ENCODE measurements at regions not wholly inside any gene's neighbourhood (a gene's known extent, or its start where the extent isn't known, plus 50 kb on each side); places are given as distances from the start of the nearest gene placed in this dataset.

DNA sequence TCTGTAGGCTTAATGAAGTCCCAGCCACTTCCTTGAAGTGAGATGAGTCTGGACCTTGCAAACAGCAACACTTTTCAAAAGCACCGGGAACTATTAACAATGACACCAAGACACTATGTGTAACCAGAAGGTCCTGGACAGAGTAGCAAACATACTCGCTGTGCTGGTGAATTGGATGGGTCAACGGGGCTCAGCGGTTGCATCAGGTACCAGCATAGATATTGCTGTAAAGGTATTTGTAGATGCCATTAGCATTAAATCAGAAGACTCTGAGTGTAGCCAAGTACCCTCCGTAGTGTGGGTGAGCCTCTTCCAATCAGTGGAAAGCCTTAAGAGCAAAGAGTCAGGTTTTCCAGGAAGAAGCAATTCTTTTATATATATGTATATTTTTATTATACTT lies 140.5 kb downstream of the IRX2 start (continued):
- TF ChIP-seq, protein P1, sequence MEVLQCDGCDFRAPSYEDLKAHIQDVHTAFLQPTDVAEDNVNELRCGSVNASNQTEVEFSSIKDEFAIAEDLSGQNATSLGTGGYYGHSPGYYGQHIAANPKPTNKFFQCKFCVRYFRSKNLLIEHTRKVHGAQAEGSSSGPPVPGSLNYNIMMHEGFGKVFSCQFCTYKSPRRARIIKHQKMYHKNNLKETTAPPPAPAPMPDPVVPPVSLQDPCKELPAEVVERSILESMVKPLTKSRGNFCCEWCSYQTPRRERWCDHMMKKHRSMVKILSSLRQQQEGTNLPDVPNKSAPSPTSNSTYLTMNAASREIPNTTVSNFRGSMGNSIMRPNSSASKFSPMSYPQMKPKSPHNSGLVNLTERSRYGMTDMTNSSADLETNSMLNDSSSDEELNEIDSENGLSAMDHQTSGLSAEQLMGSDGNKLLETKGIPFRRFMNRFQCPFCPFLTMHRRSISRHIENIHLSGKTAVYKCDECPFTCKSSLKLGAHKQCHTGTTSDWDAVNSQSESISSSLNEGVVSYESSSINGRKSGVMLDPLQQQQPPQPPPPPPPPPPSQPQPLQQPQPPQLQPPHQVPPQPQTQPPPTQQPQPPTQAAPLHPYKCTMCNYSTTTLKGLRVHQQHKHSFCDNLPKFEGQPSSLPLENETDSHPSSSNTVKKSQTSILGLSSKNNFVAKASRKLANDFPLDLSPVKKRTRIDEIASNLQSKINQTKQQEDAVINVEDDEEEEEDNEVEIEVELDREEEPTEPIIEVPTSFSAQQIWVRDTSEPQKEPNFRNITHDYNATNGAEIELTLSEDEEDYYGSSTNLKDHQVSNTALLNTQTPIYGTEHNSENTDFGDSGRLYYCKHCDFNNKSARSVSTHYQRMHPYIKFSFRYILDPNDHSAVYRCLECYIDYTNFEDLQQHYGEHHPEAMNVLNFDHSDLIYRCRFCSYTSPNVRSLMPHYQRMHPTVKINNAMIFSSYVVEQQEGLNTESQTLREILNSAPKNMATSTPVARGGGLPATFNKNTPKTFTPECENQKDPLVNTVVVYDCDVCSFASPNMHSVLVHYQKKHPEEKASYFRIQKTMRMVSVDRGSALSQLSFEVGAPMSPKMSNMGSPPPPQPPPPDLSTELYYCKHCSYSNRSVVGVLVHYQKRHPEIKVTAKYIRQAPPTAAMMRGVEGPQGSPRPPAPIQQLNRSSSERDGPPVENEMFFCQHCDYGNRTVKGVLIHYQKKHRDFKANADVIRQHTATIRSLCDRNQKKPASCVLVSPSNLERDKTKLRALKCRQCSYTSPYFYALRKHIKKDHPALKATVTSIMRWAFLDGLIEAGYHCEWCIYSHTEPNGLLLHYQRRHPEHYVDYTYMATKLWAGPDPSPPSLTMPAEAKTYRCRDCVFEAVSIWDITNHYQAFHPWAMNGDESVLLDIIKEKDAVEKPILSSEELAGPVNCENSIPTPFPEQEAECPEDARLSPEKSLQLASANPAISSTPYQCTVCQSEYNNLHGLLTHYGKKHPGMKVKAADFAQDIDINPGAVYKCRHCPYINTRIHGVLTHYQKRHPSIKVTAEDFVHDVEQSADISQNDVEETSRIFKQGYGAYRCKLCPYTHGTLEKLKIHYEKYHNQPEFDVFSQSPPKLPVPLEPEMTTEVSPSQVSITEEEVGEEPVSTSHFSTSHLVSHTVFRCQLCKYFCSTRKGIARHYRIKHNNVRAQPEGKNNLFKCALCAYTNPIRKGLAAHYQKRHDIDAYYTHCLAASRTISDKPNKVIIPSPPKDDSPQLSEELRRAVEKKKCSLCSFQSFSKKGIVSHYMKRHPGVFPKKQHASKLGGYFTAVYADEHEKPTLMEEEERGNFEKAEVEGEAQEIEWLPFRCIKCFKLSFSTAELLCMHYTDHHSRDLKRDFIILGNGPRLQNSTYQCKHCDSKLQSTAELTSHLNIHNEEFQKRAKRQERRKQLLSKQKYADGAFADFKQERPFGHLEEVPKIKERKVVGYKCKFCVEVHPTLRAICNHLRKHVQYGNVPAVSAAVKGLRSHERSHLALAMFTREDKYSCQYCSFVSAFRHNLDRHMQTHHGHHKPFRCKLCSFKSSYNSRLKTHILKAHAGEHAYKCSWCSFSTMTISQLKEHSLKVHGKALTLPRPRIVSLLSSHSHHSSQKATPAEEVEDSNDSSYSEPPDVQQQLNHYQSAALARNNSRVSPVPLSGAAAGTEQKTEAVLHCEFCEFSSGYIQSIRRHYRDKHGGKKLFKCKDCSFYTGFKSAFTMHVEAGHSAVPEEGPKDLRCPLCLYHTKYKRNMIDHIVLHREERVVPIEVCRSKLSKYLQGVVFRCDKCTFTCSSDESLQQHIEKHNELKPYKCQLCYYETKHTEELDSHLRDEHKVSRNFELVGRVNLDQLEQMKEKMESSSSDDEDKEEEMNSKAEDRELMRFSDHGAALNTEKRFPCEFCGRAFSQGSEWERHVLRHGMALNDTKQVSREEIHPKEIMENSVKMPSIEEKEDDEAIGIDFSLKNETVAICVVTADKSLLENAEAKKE (CRISPR knock-in tag; IDR thresholded peaks at IDR 0.05), result no peak
- TF ChIP-seq NANOG (IDR thresholded peaks at IDR 0.05; ENCODE audit: borderline replicate concordance), result no peak
- no peak for TF ChIP-seq EZH2 (IDR thresholded peaks at IDR 0.05; ENCODE audit: low read depth, unreplicated experiment)
- TF ChIP-seq ZNF331 (CRISPR knock-in tag; IDR thresholded peaks at IDR 0.05; ENCODE audit: low read depth), result no peak
- TF ChIP-seq, protein P2, sequence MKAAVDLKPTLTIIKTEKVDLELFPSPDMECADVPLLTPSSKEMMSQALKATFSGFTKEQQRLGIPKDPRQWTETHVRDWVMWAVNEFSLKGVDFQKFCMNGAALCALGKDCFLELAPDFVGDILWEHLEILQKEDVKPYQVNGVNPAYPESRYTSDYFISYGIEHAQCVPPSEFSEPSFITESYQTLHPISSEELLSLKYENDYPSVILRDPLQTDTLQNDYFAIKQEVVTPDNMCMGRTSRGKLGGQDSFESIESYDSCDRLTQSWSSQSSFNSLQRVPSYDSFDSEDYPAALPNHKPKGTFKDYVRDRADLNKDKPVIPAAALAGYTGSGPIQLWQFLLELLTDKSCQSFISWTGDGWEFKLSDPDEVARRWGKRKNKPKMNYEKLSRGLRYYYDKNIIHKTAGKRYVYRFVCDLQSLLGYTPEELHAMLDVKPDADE (IDR thresholded peaks at IDR 0.05), result no peak
- TF ChIP-seq POLR2AphosphoS5 (IDR thresholded peaks at IDR 0.05; ENCODE audit: low read depth), result no peak

DNA sequence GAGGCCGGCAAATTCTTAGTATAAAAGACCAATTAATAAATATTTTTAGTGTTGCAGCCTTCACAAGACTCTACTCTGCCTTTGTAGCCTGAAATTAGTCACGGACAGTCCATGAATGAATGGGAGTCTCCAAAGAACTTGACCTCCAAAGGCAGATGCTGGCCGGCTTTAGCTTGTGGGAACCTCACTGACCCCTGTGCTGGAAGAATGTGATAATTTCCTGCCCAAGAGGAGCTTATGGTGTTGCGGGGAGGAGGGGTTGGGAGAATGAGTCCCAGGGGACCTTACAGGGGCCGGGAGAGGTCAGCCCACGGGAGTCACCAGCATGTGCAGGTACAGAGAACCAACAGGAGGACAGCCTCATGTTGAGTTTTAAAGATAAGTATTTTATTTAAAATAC lies 143.1 kb downstream of the IRX2 start:
- no peaks in the 10 kb centered on the region for H4K20me1 ChIP-seq (replicated peaks; ENCODE audit: insufficient read depth)
- no peaks in the 10 kb centered on the region for H3K4me1 Mint-ChIP-seq
- DNase-seq (ENCODE audit: low spot score) (no peak), ATAC-seq (no peak)
- no peak overlapping the region for H3K4me3 ChIP-seq
- no peaks in the 10 kb centered on the region for H3K27me3 ChIP-seq (ENCODE audit: insufficient read depth)
- no peaks in the 10 kb centered on the region for H3K79me2 ChIP-seq (replicated peaks; ENCODE audit: insufficient read depth)
- H3K4me1 ChIP-seq (ENCODE audit: insufficient read depth), result no peaks in the 10 kb centered on the region
- H3K9me2 ChIP-seq (ENCODE audit: insufficient read depth), result no peaks in the 10 kb centered on the region
- H3K9me3 Mint-ChIP-seq, result no peaks in the 10 kb centered on the region; the same call in 1 of the 3 replicates
- no peak overlapping the region for H3K4me2 ChIP-seq
- peaks cover 2% of the 10 kb centered on the region for H3K27me3 Mint-ChIP-seq (ENCODE audit: insufficient read depth, low read depth, poor library complexity)
- no peak overlapping the region for H3K4me3 Mint-ChIP-seq
- H2AFZ ChIP-seq, result no peak overlapping the region
- H3K36me3 Mint-ChIP-seq (ENCODE audit: low read depth), result no peaks in the 10 kb centered on the region; the same call in 2 of the 3 replicates
- no peaks in the 10 kb centered on the region for H3K36me3 ChIP-seq (ENCODE audit: insufficient read depth)
- H3F3A ChIP-seq (replicated peaks; ENCODE audit: low read depth), result no peaks in the 10 kb centered on the region
- no peak overlapping the region for H3K27ac Mint-ChIP-seq
- H3K27ac ChIP-seq (ENCODE audit: low read depth), result no peak overlapping the region
- TF ChIP-seq, protein P3, sequence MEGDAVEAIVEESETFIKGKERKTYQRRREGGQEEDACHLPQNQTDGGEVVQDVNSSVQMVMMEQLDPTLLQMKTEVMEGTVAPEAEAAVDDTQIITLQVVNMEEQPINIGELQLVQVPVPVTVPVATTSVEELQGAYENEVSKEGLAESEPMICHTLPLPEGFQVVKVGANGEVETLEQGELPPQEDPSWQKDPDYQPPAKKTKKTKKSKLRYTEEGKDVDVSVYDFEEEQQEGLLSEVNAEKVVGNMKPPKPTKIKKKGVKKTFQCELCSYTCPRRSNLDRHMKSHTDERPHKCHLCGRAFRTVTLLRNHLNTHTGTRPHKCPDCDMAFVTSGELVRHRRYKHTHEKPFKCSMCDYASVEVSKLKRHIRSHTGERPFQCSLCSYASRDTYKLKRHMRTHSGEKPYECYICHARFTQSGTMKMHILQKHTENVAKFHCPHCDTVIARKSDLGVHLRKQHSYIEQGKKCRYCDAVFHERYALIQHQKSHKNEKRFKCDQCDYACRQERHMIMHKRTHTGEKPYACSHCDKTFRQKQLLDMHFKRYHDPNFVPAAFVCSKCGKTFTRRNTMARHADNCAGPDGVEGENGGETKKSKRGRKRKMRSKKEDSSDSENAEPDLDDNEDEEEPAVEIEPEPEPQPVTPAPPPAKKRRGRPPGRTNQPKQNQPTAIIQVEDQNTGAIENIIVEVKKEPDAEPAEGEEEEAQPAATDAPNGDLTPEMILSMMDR (conservative IDR thresholded peaks at IDR 0.05; ENCODE audit: low read depth in 2 of 2), result no peak
- no peak for TF ChIP-seq POLR2AphosphoS5 (IDR thresholded peaks at IDR 0.05; ENCODE audit: low read depth)
- TF ChIP-seq, protein P2 (IDR thresholded peaks at IDR 0.05), result no peak
- no peak for TF ChIP-seq EZH2phosphoT487 (IDR thresholded peaks at IDR 0.05; ENCODE audit: unreplicated experiment)

All from GM23338 (cell line).